Spleen (tissue), 7 donors: ENCODE measurements at regions not wholly inside any gene's neighbourhood (a gene's known extent, or its start where the extent isn't known, plus 50 kb on each side); places are given as distances from the start of the nearest gene placed in this dataset.

Experiments used
- POLR2A ChIP-seq, 3 donors: fragments of 450-650 bp; IDR thresholded peaks; one replicate each; pipeline ENCODE4 v1.5.1; 2017; ENCODE audit warnings: antibody characterized with exemption in 3 of 3, mild to moderate bottlenecking in 1 of 3
- POLR2AphosphoS5 ChIP-seq, 3 donors: sonication (generic); formaldehyde crosslinking; IDR thresholded peaks; one replicate each; pipeline ENCODE4 v1.5.1; 2017; ENCODE audit warnings: antibody characterized with exemption in 3 of 3
- TF ChIP-seq, protein P1 (sequence below), 11 experiments: fragments of 200-600 bp in 7 of 11; fragments of 450-650 bp in 4 of 11; sonication (generic) in 4 of 11; IDR thresholded peaks in 8 of 11; conservative IDR thresholded peaks in 3 of 11; 1 replicate in 7 of 11; 2 replicates in 4 of 11; pipeline versions ENCODE4 v1.4.0 to v1.8.0; 2016 to 2021; ENCODE audit warnings: antibody characterized with exemption in 11 of 11, inconsistent platforms in 4 of 11, mild to moderate bottlenecking in 1 of 11
- donor health status: DM: no; HTN: no; CAD: no; lungs with moderate emphysema.
- donor health status: DM: no; HTN: no; CAD: no.
- donor health status: DM: no; HTN: no; CAD: no.

DNA sequence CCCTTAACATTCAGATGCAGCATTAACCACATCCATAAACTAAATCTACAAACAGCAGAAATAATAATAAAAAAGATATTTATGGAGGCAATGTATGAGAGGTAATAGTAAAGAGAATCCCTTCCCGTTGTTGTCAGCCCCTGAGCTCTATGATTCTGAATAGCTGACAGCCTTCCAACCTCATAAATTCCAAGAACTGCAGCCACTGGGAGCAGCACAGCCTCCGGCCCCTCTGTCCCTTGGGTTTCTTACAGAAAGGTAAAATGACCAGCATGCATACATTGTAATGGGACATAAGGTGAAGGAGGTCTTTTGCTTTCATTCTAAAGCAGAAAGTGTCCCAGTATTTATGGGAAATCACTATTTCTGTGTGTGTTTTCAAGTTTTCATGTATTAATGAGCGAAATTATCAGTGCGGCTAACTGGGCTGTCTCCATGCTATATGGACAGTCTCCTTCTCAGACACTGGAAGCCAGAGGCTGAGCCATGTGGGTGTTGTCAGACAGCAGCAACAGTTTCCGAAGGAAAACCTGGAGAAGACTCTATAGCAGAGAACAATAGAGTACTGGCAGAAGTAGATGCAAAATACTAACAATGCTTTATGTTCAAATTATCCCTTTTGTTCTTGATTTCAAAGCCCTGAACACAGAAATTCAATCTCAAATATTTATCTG, 151.6 kb downstream of the LRRC30 start:
- TF ChIP-seq, protein P1, sequence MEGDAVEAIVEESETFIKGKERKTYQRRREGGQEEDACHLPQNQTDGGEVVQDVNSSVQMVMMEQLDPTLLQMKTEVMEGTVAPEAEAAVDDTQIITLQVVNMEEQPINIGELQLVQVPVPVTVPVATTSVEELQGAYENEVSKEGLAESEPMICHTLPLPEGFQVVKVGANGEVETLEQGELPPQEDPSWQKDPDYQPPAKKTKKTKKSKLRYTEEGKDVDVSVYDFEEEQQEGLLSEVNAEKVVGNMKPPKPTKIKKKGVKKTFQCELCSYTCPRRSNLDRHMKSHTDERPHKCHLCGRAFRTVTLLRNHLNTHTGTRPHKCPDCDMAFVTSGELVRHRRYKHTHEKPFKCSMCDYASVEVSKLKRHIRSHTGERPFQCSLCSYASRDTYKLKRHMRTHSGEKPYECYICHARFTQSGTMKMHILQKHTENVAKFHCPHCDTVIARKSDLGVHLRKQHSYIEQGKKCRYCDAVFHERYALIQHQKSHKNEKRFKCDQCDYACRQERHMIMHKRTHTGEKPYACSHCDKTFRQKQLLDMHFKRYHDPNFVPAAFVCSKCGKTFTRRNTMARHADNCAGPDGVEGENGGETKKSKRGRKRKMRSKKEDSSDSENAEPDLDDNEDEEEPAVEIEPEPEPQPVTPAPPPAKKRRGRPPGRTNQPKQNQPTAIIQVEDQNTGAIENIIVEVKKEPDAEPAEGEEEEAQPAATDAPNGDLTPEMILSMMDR (IDR thresholded peaks at IDR 0.05 in 8 of 11, conservative IDR thresholded peaks at IDR 0.05 in 3 of 11), result no peak
- no peak for TF ChIP-seq POLR2A (IDR thresholded peaks at IDR 0.05)
- TF ChIP-seq POLR2AphosphoS5 (IDR thresholded peaks at IDR 0.05), result no peak
